DMS 273 (cell line): ENCODE measurements at regions not wholly inside any gene's neighbourhood (a gene's known extent, or its start where the extent isn't known, plus 50 kb on each side); places are given as distances from the start of the nearest gene placed in this dataset.

Experiments
- DNase-seq: peaks from one replicate; lab custom pipeline; 2025; ENCODE audit not compliant: unreplicated experiment; lab: John Stamatoyannopoulos, UW

- DNase-seq: no peak
Observed at GRCh38 chr6:92647630-92648029, 771.7 kb downstream of the EPHA7 start.

- peak; percentile 60 for DNase-seq
Observed at GRCh38 chr6:92644104-92644791, 775.1 kb downstream of the EPHA7 start.

GRCh38 chr6:92635553-92636153, 783.7 kb downstream of the EPHA7 start:
- DNase-seq: no peak

GRCh38 chr6:92634561-92634960, 784.8 kb downstream of the EPHA7 start:
- DNase-seq: no peak

- DNase-seq: no peak
Observed at GRCh38 chr6:92623431-92623830, 795.9 kb downstream of the EPHA7 start.

- DNase-seq: no peak
Observed at GRCh38 chr6:92617721-92618120, 801.6 kb downstream of the EPHA7 start.

GRCh38 chr6:92608751-92609150, 810.6 kb downstream of the EPHA7 start:
- no peak for DNase-seq

- no peak for DNase-seq
Observed at GRCh38 chr6:92593201-92593600, 826.2 kb downstream of the EPHA7 start.

GRCh38 chr6:92589996-92590395, 829.4 kb downstream of the EPHA7 start:
- DNase-seq: no peak

GRCh38 chr6:92588148-92588547, 831.2 kb downstream of the EPHA7 start:
- DNase-seq: no peak

GRCh38 chr6:92587525-92587924, 831.8 kb downstream of the EPHA7 start:
- no peak for DNase-seq

GRCh38 chr6:92586236-92586977, 833.0 kb downstream of the EPHA7 start:
- DNase-seq: no peak

- no peak for DNase-seq
Observed at GRCh38 chr6:92582211-92582610, 837.1 kb downstream of the EPHA7 start.

GRCh38 chr6:92577077-92577719, 842.2 kb downstream of the EPHA7 start:
- peak; percentile 3 for DNase-seq

- DNase-seq: no peak
Observed at GRCh38 chr6:92568541-92568940, 850.8 kb downstream of the EPHA7 start.

GRCh38 chr6:92566632-92567031, 852.7 kb downstream of the EPHA7 start:
- no peak for DNase-seq

GRCh38 chr6:92564376-92564775, 855.0 kb downstream of the EPHA7 start:
- no peak for DNase-seq

- DNase-seq: no peak
Observed at GRCh38 chr6:92559611-92560010, 859.7 kb downstream of the EPHA7 start.

GRCh38 chr6:92559003-92559402, 860.4 kb downstream of the EPHA7 start:
- DNase-seq: no peak

GRCh38 chr6:92550501-92550900, 868.9 kb downstream of the EPHA7 start:
- DNase-seq: no peak

GRCh38 chr6:92545861-92546260, 873.5 kb downstream of the EPHA7 start:
- DNase-seq: no peak
